ENCODE measurements at regions not wholly inside any gene's neighbourhood (a gene's known extent, or its start where the extent isn't known, plus 50 kb on each side); places are given as distances from the start of the nearest gene placed in this dataset.
A peak's percentile ranks its signal among the peaks of the same experiment; 100 is the strongest.

DNA sequence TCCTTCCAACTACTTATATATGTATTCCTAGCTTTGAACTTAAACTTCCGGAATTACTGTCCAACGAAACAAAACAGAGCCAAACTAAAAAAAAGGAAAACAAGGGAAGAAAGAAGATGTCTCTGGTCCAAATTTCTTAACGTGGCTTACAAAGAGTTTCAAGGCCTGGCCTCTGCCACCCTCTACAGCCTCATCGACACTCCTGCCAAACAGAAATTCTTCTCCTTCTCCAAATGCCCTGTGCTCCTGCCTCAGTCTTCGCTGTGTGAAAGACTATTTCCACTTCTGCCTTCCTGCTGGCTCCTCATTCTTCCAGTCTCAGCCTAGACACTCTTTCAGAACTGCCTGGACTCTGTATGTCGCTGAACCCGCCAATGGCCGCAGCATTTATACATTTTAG lies 249.2 kb downstream of the TXNL1 start:
- TF ChIP-seq, protein P1, sequence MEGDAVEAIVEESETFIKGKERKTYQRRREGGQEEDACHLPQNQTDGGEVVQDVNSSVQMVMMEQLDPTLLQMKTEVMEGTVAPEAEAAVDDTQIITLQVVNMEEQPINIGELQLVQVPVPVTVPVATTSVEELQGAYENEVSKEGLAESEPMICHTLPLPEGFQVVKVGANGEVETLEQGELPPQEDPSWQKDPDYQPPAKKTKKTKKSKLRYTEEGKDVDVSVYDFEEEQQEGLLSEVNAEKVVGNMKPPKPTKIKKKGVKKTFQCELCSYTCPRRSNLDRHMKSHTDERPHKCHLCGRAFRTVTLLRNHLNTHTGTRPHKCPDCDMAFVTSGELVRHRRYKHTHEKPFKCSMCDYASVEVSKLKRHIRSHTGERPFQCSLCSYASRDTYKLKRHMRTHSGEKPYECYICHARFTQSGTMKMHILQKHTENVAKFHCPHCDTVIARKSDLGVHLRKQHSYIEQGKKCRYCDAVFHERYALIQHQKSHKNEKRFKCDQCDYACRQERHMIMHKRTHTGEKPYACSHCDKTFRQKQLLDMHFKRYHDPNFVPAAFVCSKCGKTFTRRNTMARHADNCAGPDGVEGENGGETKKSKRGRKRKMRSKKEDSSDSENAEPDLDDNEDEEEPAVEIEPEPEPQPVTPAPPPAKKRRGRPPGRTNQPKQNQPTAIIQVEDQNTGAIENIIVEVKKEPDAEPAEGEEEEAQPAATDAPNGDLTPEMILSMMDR (IDR thresholded peaks at IDR 0.05; ENCODE audit: insufficient read depth, low read length, severe bottlenecking): no peak
- FAIRE-seq: no peak
- Histone ChIP-seq H3K4me3 (ENCODE audit: low read depth, low read length) (no peak overlapping the region), H3K27me3 (ENCODE audit: control insufficient read depth, insufficient read depth, low read length) (no peaks in the 10 kb centered on the region), H3K36me3 (ENCODE audit: control insufficient read depth, insufficient read depth, low read length) (no peaks in the 10 kb centered on the region)
- no peak for DNase-seq (ENCODE audit: low read depth)

DNA sequence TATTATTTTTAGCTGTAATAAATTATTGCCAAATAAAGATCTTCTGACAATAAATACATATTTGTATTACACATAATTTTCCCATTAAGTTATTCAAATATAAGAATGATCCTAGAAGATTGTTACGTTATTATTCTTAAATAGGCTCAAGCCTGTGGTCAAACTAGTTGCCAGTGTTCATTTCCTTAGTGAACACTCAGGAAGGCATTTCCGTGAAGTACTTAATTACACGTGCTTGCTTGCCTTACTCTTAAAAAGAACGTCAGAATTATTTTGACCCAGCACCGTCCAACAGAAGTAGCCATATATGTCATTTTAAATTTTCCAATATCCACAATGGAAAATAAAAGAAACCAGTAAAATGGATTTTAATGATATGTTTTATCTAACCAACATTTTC lies 249.8 kb downstream of the TXNL1 start:
- Histone ChIP-seq H3K4me3 (ENCODE audit: low read depth, low read length) (no peak overlapping the region), H3K27me3 (ENCODE audit: control insufficient read depth, insufficient read depth, low read length) (no peaks in the 10 kb centered on the region), H3K36me3 (ENCODE audit: control insufficient read depth, insufficient read depth, low read length) (no peaks in the 10 kb centered on the region)
- DNase-seq (ENCODE audit: low read depth) (peak; percentile 74), FAIRE-seq (no peak)
- TF ChIP-seq, protein P1 (IDR thresholded peaks at IDR 0.05; ENCODE audit: insufficient read depth, low read length, severe bottlenecking): no peak

- DNase-seq (ENCODE audit: low read depth) (no peak), FAIRE-seq (no peak)
- H3K27me3 ChIP-seq (ENCODE audit: control insufficient read depth, insufficient read depth, low read length): no peaks in the 10 kb centered on the region
- H3K36me3 ChIP-seq (ENCODE audit: control insufficient read depth, insufficient read depth, low read length): no peaks in the 10 kb centered on the region
- H3K4me3 ChIP-seq (ENCODE audit: low read depth, low read length): no peak overlapping the region
- TF ChIP-seq, protein P1 (IDR thresholded peaks at IDR 0.05; ENCODE audit: insufficient read depth, low read length, severe bottlenecking): no peak
Observed at GRCh38 chr18:56386856-56387255, 251.5 kb downstream of the TXNL1 start.

DNA sequence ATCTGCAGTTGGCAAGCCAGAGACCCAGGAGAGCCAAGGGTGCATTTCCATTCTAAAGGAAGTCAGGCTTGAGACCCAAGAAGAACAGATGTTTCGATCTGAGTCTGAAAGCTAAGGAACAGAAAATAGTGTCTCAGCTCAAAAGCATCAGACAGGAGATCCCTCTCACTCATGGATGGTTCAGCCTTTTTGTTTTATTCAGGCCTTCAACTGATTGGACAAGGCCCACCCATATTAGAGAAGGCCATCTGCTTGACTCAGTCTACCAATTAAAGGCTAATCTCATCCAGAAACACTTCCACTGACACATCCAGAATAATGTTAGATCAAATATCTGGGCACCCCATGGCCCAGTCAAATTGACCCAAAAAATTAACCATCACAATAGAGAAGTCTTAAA lies 255.0 kb downstream of the TXNL1 start:
- Histone ChIP-seq H3K36me3 (ENCODE audit: control insufficient read depth, insufficient read depth, low read length) (no peaks in the 10 kb centered on the region), H3K4me3 (ENCODE audit: low read depth, low read length) (no peak overlapping the region), H3K27me3 (ENCODE audit: control insufficient read depth, insufficient read depth, low read length) (no peaks in the 10 kb centered on the region)
- TF ChIP-seq, protein P1 (IDR thresholded peaks at IDR 0.05; ENCODE audit: insufficient read depth, low read length, severe bottlenecking): no peak
- FAIRE-seq (no peak), DNase-seq (ENCODE audit: low read depth) (no peak)

DNA sequence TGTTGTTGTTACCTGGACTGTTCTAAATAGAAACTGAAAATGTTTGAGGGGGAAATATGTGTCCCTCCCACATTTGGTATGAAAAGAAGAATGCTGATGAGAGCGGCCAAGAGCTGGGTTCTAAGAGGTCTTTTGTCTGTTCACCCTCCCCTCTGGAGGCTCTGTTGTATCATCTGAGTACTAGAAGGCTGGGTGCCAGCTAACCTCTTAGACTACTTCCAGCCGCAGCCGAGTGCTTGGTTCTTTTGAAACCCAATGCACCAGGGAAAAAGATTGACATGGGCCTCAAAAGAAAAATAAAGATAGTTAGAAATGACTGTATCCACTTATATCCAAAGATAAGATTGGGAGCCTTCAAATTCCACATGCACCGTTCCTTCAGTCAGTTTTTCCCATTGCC lies 255.9 kb downstream of the TXNL1 start:
- H3K27me3 ChIP-seq (ENCODE audit: control insufficient read depth, insufficient read depth, low read length): no peaks in the 10 kb centered on the region
- H3K36me3 ChIP-seq (ENCODE audit: control insufficient read depth, insufficient read depth, low read length): no peaks in the 10 kb centered on the region
- no peak overlapping the region for H3K4me3 ChIP-seq (ENCODE audit: low read depth, low read length)
- TF ChIP-seq, protein P1 (IDR thresholded peaks at IDR 0.05; ENCODE audit: insufficient read depth, low read length, severe bottlenecking): no peak
- DNase-seq (ENCODE audit: low read depth) (no peak), FAIRE-seq (no peak)

DNA sequence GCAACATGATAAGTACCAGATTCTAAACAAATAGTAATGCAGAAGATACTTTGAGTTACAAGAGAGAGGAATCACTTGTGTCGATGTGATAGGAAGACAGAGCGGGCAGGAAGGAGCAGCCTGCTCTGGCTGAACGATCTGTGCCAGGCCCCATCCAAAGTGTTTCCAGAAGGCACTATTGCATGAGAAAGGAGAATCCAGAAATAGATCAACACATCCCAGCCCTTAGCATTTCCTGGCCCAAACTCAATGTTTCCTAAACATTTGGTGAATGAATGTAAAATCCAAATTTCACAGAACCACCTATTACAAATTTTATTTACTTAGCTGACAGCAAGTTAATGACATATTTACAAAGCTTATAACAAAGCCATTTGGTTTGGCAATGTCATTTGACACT lies 257.2 kb downstream of the TXNL1 start:
- FAIRE-seq (no peak), DNase-seq (ENCODE audit: low read depth) (no peak)
- TF ChIP-seq, protein P1 (IDR thresholded peaks at IDR 0.05; ENCODE audit: insufficient read depth, low read length, severe bottlenecking): no peak
- Histone ChIP-seq H3K36me3 (ENCODE audit: control insufficient read depth, insufficient read depth, low read length) (no peaks in the 10 kb centered on the region), H3K27me3 (ENCODE audit: control insufficient read depth, insufficient read depth, low read length) (no peaks in the 10 kb centered on the region), H3K4me3 (ENCODE audit: low read depth, low read length) (no peak overlapping the region)

Measured in bronchial epithelial cell (primary cell).